BLaER1 (cell line): ENCODE measurements at regions not wholly inside any gene's neighbourhood (a gene's known extent, or its start where the extent isn't known, plus 50 kb on each side); places are given as distances from the start of the nearest gene placed in this dataset.

Experiments used
- H3K27ac ChIP-seq: shearing (Covaris generic); formaldehyde crosslinking; 2 replicates; pipeline ENCODE4 v1.8.1; 2022
- H3K27me3 ChIP-seq: shearing (Covaris generic); formaldehyde crosslinking; 2 replicates; pipeline ENCODE4 v1.8.1; 2022
- H3K36me3 ChIP-seq: shearing (Covaris generic); formaldehyde crosslinking; 2 replicates; pipeline ENCODE4 v1.8.1; 2022
- H3K4me1 ChIP-seq: shearing (Covaris generic); formaldehyde crosslinking; 2 replicates; pipeline ENCODE4 v1.8.1; 2022
- H3K4me2 ChIP-seq: shearing (Covaris generic); formaldehyde crosslinking; 2 replicates; pipeline ENCODE4 v1.8.1; 2022
- H3K4me3 ChIP-seq: shearing (Covaris generic); formaldehyde crosslinking; 2 replicates; pipeline ENCODE4 v1.8.1; 2022
- H3K9ac ChIP-seq: shearing (Covaris generic); formaldehyde crosslinking; 2 replicates; pipeline ENCODE4 v1.8.1; 2022
- H3K9me3 ChIP-seq: shearing (Covaris generic); formaldehyde crosslinking; 2 replicates; pipeline ENCODE4 v1.8.1; 2022
- H4K20me1 ChIP-seq: shearing (Covaris generic); formaldehyde crosslinking; 2 replicates; pipeline ENCODE4 v1.8.1; 2022
- Cebpa-rat ChIP-seq: shearing (Covaris generic); IDR thresholded peaks from 2 replicates; pipeline ENCODE4 v1.8.1; 2022

DNA sequence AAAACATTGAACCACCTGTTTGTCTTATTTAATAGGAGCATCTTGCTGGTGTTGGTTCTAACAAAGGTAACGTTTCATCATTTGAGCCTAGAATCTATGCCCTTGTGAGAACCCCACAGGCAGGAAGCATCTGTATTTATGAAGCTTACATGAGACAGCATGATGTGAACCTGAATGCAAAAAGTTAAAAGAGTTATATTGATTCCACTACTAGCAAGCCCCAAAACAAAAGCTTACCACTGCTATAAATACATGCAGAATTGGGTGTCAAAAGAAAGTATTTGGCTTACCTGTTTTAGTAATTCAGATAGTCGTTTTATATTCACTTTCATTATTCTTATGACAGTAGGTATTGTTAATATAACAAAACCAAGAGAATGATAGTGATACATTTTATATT lies 301.2 kb upstream of the ADGRL2 start:
- Histone ChIP-seq H3K9ac (no peak overlapping the region), H3K4me1 (no peaks in the 10 kb centered on the region), H3K4me3 (no peak overlapping the region), H3K9me3 (no peaks in the 10 kb centered on the region), H3K36me3 (no peaks in the 10 kb centered on the region), H3K27me3 (no peaks in the 10 kb centered on the region), H3K4me2 (no peak overlapping the region), H3K27ac (no peak overlapping the region), H4K20me1 (no peaks in the 10 kb centered on the region)
- no peak for TF ChIP-seq Cebpa-rat

DNA sequence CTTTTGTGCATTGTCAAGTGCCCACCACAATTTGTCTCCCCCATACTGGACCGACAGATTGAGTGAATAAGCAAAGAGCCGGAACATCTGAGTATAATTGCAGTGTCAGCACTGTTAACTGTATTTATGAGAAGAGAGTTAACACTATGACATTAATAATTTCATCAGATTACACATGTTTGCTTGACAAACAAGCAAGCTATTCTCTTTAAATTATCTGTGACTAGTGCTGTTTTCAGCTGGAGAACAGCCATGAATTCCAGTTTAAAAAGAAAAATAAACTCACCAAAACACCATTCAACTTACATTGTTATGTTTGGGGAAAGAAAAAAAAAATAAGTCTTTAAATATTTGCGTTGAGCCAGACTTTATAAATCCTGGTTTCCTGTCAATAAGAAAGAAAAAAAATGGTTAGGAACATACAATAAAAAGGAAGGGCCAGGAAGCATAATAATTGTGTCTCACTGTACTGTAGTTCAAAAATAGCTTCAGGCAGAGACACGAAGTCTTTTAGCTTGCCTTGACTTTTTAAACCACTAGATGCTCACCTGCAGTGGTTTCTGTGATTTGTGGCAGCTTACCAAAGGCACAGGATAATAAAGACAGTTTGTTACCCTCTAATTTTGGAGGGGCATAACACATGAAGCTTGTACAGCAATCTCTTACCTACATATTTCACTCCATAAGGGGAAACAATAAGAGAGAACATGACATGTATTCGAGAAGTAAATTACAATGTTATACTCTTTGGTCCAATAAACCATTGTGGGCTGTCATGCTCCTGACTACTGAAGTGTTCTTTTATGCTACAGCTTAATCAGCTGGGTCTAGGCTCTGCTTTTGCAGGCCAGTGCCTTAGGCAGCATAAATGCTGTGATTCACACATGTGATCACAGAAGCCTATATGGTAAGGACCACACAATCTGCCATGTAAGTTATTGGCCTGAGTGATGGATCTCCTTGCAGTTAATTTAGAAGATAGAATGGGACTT lies 302.0 kb upstream of the ADGRL2 start:
- no peaks in the 10 kb centered on the region for H3K9me3 ChIP-seq
- H3K4me3 ChIP-seq, result no peak overlapping the region
- no peak overlapping the region for H3K4me2 ChIP-seq
- H3K27me3 ChIP-seq, result no peaks in the 10 kb centered on the region
- no peak overlapping the region for H3K9ac ChIP-seq
- no peak overlapping the region for H3K27ac ChIP-seq
- no peaks in the 10 kb centered on the region for H4K20me1 ChIP-seq
- no peak for TF ChIP-seq Cebpa-rat
- no peaks in the 10 kb centered on the region for H3K4me1 ChIP-seq
- H3K36me3 ChIP-seq, result no peaks in the 10 kb centered on the region

DNA sequence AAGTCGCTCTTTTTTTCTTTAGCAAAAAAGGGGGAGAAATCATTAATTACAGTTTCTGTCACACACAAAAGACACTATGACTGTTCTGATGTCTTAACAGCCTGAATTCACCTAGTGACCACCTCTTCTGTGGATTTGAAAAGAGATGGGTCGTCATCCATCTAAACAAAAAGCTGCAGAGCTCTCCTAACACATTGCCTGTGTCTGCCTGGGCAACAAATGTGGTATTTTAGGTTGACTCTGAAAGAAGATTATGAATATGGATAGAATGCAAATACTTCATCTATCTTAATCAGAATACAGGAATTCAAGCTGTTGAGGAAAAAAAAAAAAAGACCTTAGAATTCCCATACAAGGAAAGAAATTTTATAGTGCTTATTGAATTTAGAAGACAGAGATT lies 304.4 kb upstream of the ADGRL2 start:
- TF ChIP-seq Cebpa-rat, result no peak
- Histone ChIP-seq H3K4me3 (no peak overlapping the region), H3K4me1 (no peaks in the 10 kb centered on the region), H4K20me1 (no peaks in the 10 kb centered on the region), H3K4me2 (no peak overlapping the region), H3K9me3 (no peaks in the 10 kb centered on the region), H3K9ac (no peak overlapping the region), H3K36me3 (no peaks in the 10 kb centered on the region), H3K27ac (no peak overlapping the region), H3K27me3 (no peaks in the 10 kb centered on the region)

GRCh38 chr1:81493102-81493869 lies 307.4 kb upstream of the ADGRL2 start:
- no peak for TF ChIP-seq Cebpa-rat

DNA sequence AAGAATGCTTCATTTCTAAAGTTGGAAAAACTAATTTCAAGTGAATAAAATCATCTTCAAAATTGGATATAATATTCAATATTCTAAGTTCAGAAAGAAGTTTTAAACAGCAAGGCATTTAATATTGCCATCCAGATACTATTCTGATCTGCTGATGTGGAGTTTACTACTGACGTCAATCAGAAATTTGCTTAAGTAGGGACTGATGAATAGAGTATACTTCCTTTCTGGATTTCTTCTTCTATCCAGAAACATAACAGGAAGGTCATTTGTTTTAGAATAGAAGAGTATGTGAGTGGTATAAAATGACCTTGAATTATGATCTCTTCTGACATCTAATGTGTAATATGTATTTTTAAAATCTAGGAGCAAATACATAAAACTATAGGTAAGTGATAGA lies 308.1 kb upstream of the ADGRL2 start:
- Histone ChIP-seq H3K27ac (no peak overlapping the region), H4K20me1 (no peaks in the 10 kb centered on the region), H3K4me3 (no peak overlapping the region), H3K4me2 (no peak overlapping the region), H3K27me3 (no peaks in the 10 kb centered on the region), H3K9me3 (peaks cover 13% of the 10 kb centered on the region; the same call in 1 of the 2 replicates), H3K36me3 (no peaks in the 10 kb centered on the region), H3K4me1 (no peaks in the 10 kb centered on the region), H3K9ac (no peak overlapping the region)
- TF ChIP-seq Cebpa-rat, result no peak

More at GRCh38 chr1:81493102-81493869, 307.4 kb upstream of the ADGRL2 start:
- Histone ChIP-seq H3K9me3 (peaks cover 13% of the 10 kb centered on the region; the same call in 1 of the 2 replicates), H3K4me2 (no peak overlapping the region), H3K4me3 (no peak overlapping the region), H3K27ac (no peak overlapping the region), H3K9ac (no peak overlapping the region), H3K36me3 (no peaks in the 10 kb centered on the region), H3K4me1 (no peaks in the 10 kb centered on the region), H4K20me1 (no peaks in the 10 kb centered on the region), H3K27me3 (no peaks in the 10 kb centered on the region)

DNA sequence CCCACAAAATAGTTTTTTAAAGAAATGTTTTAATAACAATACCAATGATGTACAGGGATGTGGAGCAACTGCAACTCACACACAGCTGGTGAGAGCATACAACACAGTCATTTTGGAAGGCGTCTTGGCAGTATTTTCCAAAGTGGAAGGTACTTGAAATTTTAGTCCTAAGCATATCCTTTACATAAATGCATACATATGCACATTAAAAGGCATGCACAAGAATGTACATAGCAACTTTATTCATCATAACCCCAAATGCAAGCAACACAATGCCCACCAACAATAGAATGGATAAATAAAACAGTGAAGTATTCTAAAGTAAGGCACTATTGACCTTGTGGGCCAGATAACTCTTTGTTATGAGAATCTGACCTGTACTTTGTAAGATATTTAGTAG lies 310.1 kb upstream of the ADGRL2 start:
- Histone ChIP-seq H3K4me3 (no peak overlapping the region), H3K4me1 (no peaks in the 10 kb centered on the region), H3K9me3 (peaks cover 13% of the 10 kb centered on the region; the same call in 1 of the 2 replicates), H3K27ac (no peak overlapping the region), H3K9ac (no peak overlapping the region), H3K4me2 (no peak overlapping the region), H3K36me3 (no peaks in the 10 kb centered on the region), H3K27me3 (no peaks in the 10 kb centered on the region), H4K20me1 (no peaks in the 10 kb centered on the region)
- no peak for TF ChIP-seq Cebpa-rat

DNA sequence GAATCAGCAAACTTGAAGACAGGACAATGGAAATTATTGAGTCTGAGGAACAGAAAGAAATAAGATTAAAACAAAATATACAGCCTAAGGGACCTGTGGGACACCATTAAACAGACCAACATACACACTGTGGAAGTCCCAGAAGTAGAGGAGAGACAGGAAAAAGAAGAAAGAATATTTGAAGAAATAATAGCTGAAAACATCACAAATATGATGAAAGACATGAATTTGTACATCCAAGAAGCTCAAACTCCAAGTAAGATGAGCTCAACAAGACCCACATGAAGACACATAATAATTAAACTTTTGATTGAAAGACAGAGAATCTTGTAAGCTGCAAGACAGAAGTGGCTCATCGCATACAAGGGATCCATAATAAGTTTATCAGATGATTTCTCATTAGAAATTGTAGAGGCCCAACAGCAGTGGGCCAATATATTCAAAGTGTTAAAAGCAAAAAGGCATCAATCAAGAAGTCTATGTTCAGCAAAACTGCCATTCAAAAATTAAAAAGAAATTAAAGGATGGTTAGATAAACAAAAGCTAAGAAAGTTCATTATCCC lies 311.3 kb upstream of the ADGRL2 start:
- no peak overlapping the region for H3K4me2 ChIP-seq
- no peaks in the 10 kb centered on the region for H4K20me1 ChIP-seq
- H3K4me1 ChIP-seq, result no peaks in the 10 kb centered on the region
- no peaks in the 10 kb centered on the region for H3K36me3 ChIP-seq
- no peak overlapping the region for H3K27ac ChIP-seq
- H3K9ac ChIP-seq, result no peak overlapping the region
- H3K27me3 ChIP-seq, result no peaks in the 10 kb centered on the region
- no peak for TF ChIP-seq Cebpa-rat
- H3K9me3 ChIP-seq, result peaks cover 13% of the 10 kb centered on the region; the same call in 1 of the 2 replicates
- no peak overlapping the region for H3K4me3 ChIP-seq

GRCh38 chr1:81484284-81484683 lies 316.4 kb upstream of the ADGRL2 start:
- no peaks in the 10 kb centered on the region for H4K20me1 ChIP-seq
- no peak overlapping the region for H3K4me2 ChIP-seq
- H3K4me1 ChIP-seq, result no peaks in the 10 kb centered on the region
- no peak overlapping the region for H3K27ac ChIP-seq
- peaks cover 9% of the 10 kb centered on the region; the same call in 1 of the 2 replicates for H3K9me3 ChIP-seq
- H3K9ac ChIP-seq, result no peak overlapping the region
- TF ChIP-seq Cebpa-rat, result no peak
- no peaks in the 10 kb centered on the region for H3K36me3 ChIP-seq
- no peak overlapping the region for H3K4me3 ChIP-seq
- no peaks in the 10 kb centered on the region for H3K27me3 ChIP-seq

DNA sequence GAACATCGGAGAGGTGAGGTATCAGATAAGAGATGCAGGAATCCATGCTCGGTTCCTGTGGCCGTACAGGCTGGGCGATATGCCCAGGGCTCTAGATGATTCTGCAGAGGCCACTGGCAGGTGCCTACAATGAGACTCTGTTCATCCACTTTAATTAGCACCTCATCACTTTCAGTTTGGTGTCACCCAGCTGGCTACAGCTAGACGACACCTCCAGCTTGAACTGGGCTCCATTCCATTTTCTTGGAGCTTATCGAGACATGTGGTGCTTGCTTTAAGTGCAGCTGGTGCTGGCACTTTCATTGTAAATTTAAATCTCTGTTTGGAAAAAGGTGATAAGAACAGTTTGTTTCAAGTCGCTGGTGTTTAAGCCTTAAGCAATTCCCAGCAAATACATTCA lies 322.5 kb upstream of the ADGRL2 start:
- no peaks in the 10 kb centered on the region for H3K4me1 ChIP-seq
- H3K4me2 ChIP-seq, result no peak overlapping the region
- no peak overlapping the region for H3K27ac ChIP-seq
- no peaks in the 10 kb centered on the region for H4K20me1 ChIP-seq
- TF ChIP-seq Cebpa-rat, result no peak
- no peaks in the 10 kb centered on the region for H3K9me3 ChIP-seq
- H3K36me3 ChIP-seq, result no peaks in the 10 kb centered on the region
- no peak overlapping the region for H3K9ac ChIP-seq
- no peaks in the 10 kb centered on the region for H3K27me3 ChIP-seq
- no peak overlapping the region for H3K4me3 ChIP-seq

GRCh38 chr1:81477710-81478109 lies 323.0 kb upstream of the ADGRL2 start:
- H3K9me3 ChIP-seq, result no peaks in the 10 kb centered on the region
- no peaks in the 10 kb centered on the region for H3K27me3 ChIP-seq
- no peaks in the 10 kb centered on the region for H3K4me1 ChIP-seq
- no peak overlapping the region for H3K9ac ChIP-seq
- no peak for TF ChIP-seq Cebpa-rat
- no peaks in the 10 kb centered on the region for H3K36me3 ChIP-seq
- no peak overlapping the region for H3K4me2 ChIP-seq
- H4K20me1 ChIP-seq, result no peaks in the 10 kb centered on the region
- H3K27ac ChIP-seq, result no peak overlapping the region
- no peak overlapping the region for H3K4me3 ChIP-seq
